OCI-LY3 (cell line): ENCODE measurements at regions not wholly inside any gene's neighbourhood (a gene's known extent, or its start where the extent isn't known, plus 50 kb on each side); places are given as distances from the start of the nearest gene placed in this dataset.

Source experiments
- H2AFZ ChIP-seq: fragments of 200-600, 300-600 bp; shearing (Covaris generic); 2 replicates; pipeline ENCODE4 v1.6.0; 2014; ENCODE audit warnings: antibody characterized with exemption, low read depth, low read length
- H3K27ac ChIP-seq: fragments of 200-600, 300-600 bp; sonication (generic); 2 replicates; pipeline ENCODE4 v1.5.1; 2014; ENCODE audit warnings: mild to moderate bottlenecking, low read length, moderate library complexity, mixed read lengths
- H3K27me3 ChIP-seq: fragments of 200-600, 300-600 bp; sonication (generic); 2 replicates; pipeline ENCODE4 v1.6.1; 2014; ENCODE audit warnings: low read depth, low read length, mixed read lengths
- H3K36me3 ChIP-seq: fragments of 200-600, 300-600 bp; sonication (generic); replicated peaks from 2 replicates; pipeline ENCODE3; 2014; ENCODE audit warnings: low read depth, low read length, mixed read lengths
- H3K4me1 ChIP-seq: fragments of 300-600, 200-600 bp; sonication (generic); 2 replicates; pipeline ENCODE4 v1.6.1; 2014; ENCODE audit warnings: low read length, mixed read lengths
- H3K4me2 ChIP-seq: fragments of 200-600, 300-600 bp; sonication (generic); 2 replicates; pipeline ENCODE4 v1.6.1; 2014; ENCODE audit warnings: low read length, mixed read lengths
- H3K4me3 ChIP-seq: fragments of 300-600, 200-600 bp; sonication (generic); 2 replicates; pipeline ENCODE4 v1.5.1; 2014; ENCODE audit warnings: antibody characterized with exemption, mild to moderate bottlenecking, low read length, moderate library complexity
- H3K79me2 ChIP-seq: fragments of 300-600, 200-600 bp; shearing (Covaris generic); 2 replicates; pipeline ENCODE4 v1.6.1; 2014; ENCODE audit warnings: mild to moderate bottlenecking, low read length, mixed read lengths
- H3K9ac ChIP-seq: fragments of 300-600, 200-600 bp; shearing (Covaris generic); 2 replicates; pipeline ENCODE4 v1.6.0; 2014; ENCODE audit warnings: mild to moderate bottlenecking, low read length, moderate library complexity
- H3K9me3 ChIP-seq: fragments of 200-600, 300-600 bp; shearing (Covaris generic); 2 replicates; pipeline ENCODE4 v1.6.1; 2014; ENCODE audit warnings: low read length, mixed read lengths; ENCODE audit not compliant: insufficient read depth
- H4K20me1 ChIP-seq: fragments of 200-600, 300-600 bp; sonication (generic); 2 replicates; pipeline ENCODE4 v1.6.1; 2016; ENCODE audit warnings: low read length, mixed read lengths; ENCODE audit not compliant: insufficient read depth
- EZH2phosphoT487 ChIP-seq: fragments of 200-600 bp; shearing (Covaris generic); IDR thresholded peaks from 2 replicates; pipeline ENCODE4 v1.6.1; 2018; ENCODE audit warnings: antibody characterized with exemption, mixed run types, low read depth
- TF ChIP-seq, protein P1 (sequence below): fragments of 200-600, 300-600 bp; sonication (generic); IDR thresholded peaks from 2 replicates; pipeline ENCODE4 v1.5.1; 2014; ENCODE audit warnings: antibody characterized with exemption, low read length, low read depth

DNA sequence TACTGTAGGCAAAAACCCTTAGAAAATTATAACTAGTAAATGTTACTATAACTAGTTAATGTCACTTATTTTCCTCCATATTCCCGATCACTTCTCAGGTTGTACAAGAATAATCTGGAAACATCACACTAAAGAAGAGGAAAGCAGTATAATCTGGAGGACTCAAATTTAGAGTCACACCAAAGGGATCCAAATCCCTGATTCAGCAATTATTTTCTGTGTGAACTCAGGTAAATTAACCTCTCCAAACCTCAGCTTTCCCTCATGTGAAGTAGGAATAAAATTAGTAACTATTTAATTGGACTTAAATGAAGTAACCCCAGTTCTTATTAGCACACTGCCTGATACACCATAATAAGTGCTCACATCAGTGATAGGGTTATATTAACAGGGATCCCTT is 170.1 kb upstream of the NECTIN3 start:
- TF ChIP-seq, protein P1, sequence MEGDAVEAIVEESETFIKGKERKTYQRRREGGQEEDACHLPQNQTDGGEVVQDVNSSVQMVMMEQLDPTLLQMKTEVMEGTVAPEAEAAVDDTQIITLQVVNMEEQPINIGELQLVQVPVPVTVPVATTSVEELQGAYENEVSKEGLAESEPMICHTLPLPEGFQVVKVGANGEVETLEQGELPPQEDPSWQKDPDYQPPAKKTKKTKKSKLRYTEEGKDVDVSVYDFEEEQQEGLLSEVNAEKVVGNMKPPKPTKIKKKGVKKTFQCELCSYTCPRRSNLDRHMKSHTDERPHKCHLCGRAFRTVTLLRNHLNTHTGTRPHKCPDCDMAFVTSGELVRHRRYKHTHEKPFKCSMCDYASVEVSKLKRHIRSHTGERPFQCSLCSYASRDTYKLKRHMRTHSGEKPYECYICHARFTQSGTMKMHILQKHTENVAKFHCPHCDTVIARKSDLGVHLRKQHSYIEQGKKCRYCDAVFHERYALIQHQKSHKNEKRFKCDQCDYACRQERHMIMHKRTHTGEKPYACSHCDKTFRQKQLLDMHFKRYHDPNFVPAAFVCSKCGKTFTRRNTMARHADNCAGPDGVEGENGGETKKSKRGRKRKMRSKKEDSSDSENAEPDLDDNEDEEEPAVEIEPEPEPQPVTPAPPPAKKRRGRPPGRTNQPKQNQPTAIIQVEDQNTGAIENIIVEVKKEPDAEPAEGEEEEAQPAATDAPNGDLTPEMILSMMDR, result no peak
- TF ChIP-seq EZH2phosphoT487, result no peak
- no peak overlapping the region for H2AFZ ChIP-seq
- peaks cover 14% of the 10 kb centered on the region for H3K4me1 ChIP-seq
- H3K36me3 ChIP-seq, result no peaks in the 10 kb centered on the region
- H4K20me1 ChIP-seq, result no peaks in the 10 kb centered on the region
- no peak overlapping the region for H3K27ac ChIP-seq
- H3K27me3 ChIP-seq, result no peaks in the 10 kb centered on the region
- H3K4me2 ChIP-seq, result no peak overlapping the region
- no peak overlapping the region for H3K4me3 ChIP-seq
- no peaks in the 10 kb centered on the region for H3K79me2 ChIP-seq
- no peak overlapping the region for H3K9ac ChIP-seq
- H3K9me3 ChIP-seq, result no peaks in the 10 kb centered on the region

DNA sequence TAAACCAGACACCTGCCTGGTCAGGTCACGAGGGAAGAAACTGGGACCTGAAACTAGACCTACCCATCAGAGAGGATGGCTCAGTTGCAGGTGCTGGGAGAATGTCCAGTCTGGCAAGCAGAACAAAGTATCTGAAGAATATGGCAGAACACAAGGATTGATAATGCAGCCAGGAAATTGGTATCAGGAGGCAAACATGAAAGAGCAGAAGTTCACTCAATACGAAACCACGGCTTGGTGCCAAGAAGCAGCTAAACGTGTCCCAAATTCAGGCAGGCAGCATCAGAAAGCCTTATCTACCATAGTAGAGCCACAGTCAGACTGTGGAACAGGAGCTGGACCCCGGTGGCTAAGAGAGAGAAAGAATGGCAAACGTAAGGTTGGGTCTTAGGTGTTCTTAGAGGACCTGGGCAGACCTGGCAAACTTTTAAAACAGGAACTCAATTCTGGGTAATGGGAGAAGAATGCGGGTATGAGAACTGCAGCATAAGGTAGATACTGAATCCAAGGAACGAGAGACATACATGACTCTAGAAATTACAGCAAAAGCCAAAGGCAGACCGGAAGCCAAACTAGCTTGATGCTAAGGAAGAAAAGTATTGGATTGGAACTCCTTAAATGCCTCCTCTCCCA is 169.0 kb upstream of the NECTIN3 start:
- no peak overlapping the region for H2AFZ ChIP-seq
- no peak overlapping the region for H3K9ac ChIP-seq
- H3K36me3 ChIP-seq, result no peaks in the 10 kb centered on the region
- H3K4me3 ChIP-seq, result no peak overlapping the region
- H3K4me2 ChIP-seq, result peak overlapping the region; percentile 30; the same call in 1 of the 2 replicates
- H3K79me2 ChIP-seq, result no peaks in the 10 kb centered on the region
- H3K4me1 ChIP-seq, result peaks cover 8% of the 10 kb centered on the region; the same call in 1 of the 2 replicates
- TF ChIP-seq, protein P1, result no peak
- no peak for TF ChIP-seq EZH2phosphoT487
- H3K27ac ChIP-seq, result no peak overlapping the region
- H3K27me3 ChIP-seq, result no peaks in the 10 kb centered on the region
- no peaks in the 10 kb centered on the region for H3K9me3 ChIP-seq
- H4K20me1 ChIP-seq, result no peaks in the 10 kb centered on the region

DNA sequence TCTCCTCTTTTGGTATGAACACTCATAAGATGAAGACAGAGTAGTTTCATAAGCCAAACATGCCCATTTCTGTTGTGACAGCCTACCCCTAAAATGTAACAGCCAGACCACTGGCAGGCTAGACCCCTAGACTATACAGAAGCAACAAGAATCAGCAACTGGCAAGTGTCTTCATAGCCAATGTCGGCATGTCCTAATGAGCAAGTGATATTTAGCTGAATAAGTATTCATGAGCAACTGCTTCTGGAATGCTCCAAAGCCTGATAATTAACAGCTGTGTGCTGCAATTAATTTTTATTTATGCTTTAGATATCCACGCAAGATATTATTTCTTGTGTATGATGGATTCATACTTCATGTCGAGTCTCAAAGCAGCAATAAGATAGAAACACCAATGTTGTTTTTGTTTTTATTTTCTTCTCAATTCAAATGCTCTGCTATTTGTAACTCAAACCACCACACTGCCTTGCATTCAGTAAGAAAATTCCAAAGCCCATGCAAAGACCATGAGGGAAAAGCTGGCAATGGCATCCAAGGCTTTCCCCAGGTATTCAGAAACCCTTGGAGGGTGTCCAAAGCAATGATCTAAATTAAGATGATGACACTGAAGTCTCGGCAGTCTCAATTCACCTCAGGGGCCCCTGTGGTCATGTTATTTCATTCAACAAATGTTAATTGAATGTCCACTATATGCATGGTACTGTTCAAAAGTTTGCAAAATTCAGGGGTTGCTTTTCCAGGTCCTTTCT is 167.7 kb upstream of the NECTIN3 start:
- Histone ChIP-seq H3K4me3 (no peak overlapping the region), H3K79me2 (no peaks in the 10 kb centered on the region), H3K36me3 (no peaks in the 10 kb centered on the region), H3K27ac (no peak overlapping the region), H3K4me2 (no peak overlapping the region), H3K27me3 (no peaks in the 10 kb centered on the region), H3K9ac (no peak overlapping the region), H3K9me3 (no peaks in the 10 kb centered on the region), H4K20me1 (no peaks in the 10 kb centered on the region), H3K4me1 (peaks cover 8% of the 10 kb centered on the region; the same call in 1 of the 2 replicates), H2AFZ (no peak overlapping the region)
- no peak for TF ChIP-seq EZH2phosphoT487
- TF ChIP-seq, protein P1, result no peak

DNA sequence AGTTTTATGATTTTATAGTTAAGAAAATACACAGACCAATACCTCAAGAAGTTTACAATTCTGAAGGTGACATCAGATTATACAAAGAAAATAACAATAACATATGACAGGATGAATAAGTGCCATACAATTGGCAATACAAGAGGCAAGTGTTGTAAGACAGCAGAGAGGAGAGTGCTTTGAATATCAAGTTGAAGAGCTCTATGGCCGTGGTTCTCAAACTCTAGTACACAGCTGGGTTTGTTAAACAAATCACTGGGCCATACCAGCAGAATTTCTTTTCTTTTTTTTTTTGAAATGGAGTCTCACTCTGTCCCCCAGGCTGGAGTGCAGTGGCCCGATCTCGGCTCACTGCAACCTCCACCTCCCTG is 167.1 kb upstream of the NECTIN3 start:
- TF ChIP-seq, protein P1, result no peak
- TF ChIP-seq EZH2phosphoT487, result no peak
- no peaks in the 10 kb centered on the region for H3K9me3 ChIP-seq
- H3K27ac ChIP-seq, result no peak overlapping the region
- no peak overlapping the region for H3K4me2 ChIP-seq
- H3K4me1 ChIP-seq, result peaks cover 8% of the 10 kb centered on the region; the same call in 1 of the 2 replicates
- no peak overlapping the region for H3K4me3 ChIP-seq
- H4K20me1 ChIP-seq, result no peaks in the 10 kb centered on the region
- H3K9ac ChIP-seq, result no peak overlapping the region
- H3K36me3 ChIP-seq, result no peaks in the 10 kb centered on the region
- H3K79me2 ChIP-seq, result no peaks in the 10 kb centered on the region
- H3K27me3 ChIP-seq, result no peaks in the 10 kb centered on the region
- H2AFZ ChIP-seq, result no peak overlapping the region
